Vagina (tissue), 2 donors: ENCODE measurements at regions not wholly inside any gene's neighbourhood (a gene's known extent, or its start where the extent isn't known, plus 50 kb on each side); places are given as distances from the start of the nearest gene placed in this dataset.

Source experiments
- CTCF ChIP-seq, 3 experiments: fragments of 450-650 bp in 2 of 3; fragments of 200-600 bp in 1 of 3; sonication (generic) in 1 of 3; IDR thresholded peaks; one replicate each; pipeline ENCODE4 v1.5.1; 2017 to 2019; ENCODE audit warnings: antibody characterized with exemption in 3 of 3, mild to moderate bottlenecking in 2 of 3, moderate library complexity in 2 of 3
- POLR2A ChIP-seq, 2 donors: fragments of 450-650 bp; IDR thresholded peaks; one replicate each; pipeline ENCODE4 v1.6.1; 2017; ENCODE audit warnings: antibody characterized with exemption in 2 of 2, mild to moderate bottlenecking in 2 of 2, moderate library complexity in 2 of 2

- TF ChIP-seq CTCF (IDR thresholded peaks at IDR 0.05) (no peak), POLR2A (IDR thresholded peaks at IDR 0.05) (no peak)
These were observed 209.0 kb upstream of the CITED2 start for GRCh38 chr6:139583420-139583819.
